IMR-90 (cell line): ENCODE measurements at regions not wholly inside any gene's neighbourhood (a gene's known extent, or its start where the extent isn't known, plus 50 kb on each side); places are given as distances from the start of the nearest gene placed in this dataset.

ENCODE experiments used
- ATAC-seq: fragments of 200-7000 bp; cut with Tn5 transposase; 2 replicates; pipeline ENCODE4 v1.9.1; 2020; ENCODE audit warnings: low read depth, mild to moderate bottlenecking, moderate library complexity
- BruUV-seq: library from RNA; stranded (reverse); fragments of 400-500 nt; replicated peaks from 2 replicates; lab custom pipeline; 2021; lab: Mats Ljungman, UMichigan
- CTCF ChIA-PET: fragments of 300-600 bp; formaldehyde crosslinking; extraction: SDS; loops from one replicate; lab custom pipeline; 2021; ENCODE audit warnings: antibody characterized with exemption; lab: Yijun Ruan, JAX
- POLR2A ChIA-PET: fragments of 300-600 bp; sonication (Branson Sonifier 250); formaldehyde crosslinking; loops from one replicate; lab custom pipeline; 2022; ENCODE audit warnings: antibody characterized with exemption; ENCODE audit not compliant: unreplicated experiment; lab: Charles Lee
- DNase-seq: peaks from one replicate; pipeline ENCODE4 v3.0.0; 2013
- H2AFZ ChIP-seq: replicated peaks from 2 replicates; pipeline ENCODE3; 2013; ENCODE audit warnings: low read length, mild to moderate bottlenecking; ENCODE audit not compliant: poor library complexity
- H2AK5ac ChIP-seq: 2 replicates; pipeline ENCODE4 v1.6.1; 2013; ENCODE audit warnings: low read depth, low read length, inconsistent platforms
- H2AK9ac ChIP-seq: replicated peaks from 2 replicates; pipeline ENCODE3; 2013; ENCODE audit warnings: mild to moderate bottlenecking, low read depth, low read length, moderate library complexity; ENCODE audit not compliant: poor library complexity
- H2BK120ac ChIP-seq: 2 replicates; pipeline ENCODE4 v1.6.1; 2013; ENCODE audit warnings: low read depth, low read length, inconsistent platforms
- H2BK15ac ChIP-seq: 3 replicates; pipeline ENCODE4 v1.6.1; 2013; ENCODE audit warnings: low read depth, low read length, inconsistent platforms
- H2BK20ac ChIP-seq: 2 replicates; pipeline ENCODE4 v1.6.1; 2013; ENCODE audit warnings: low read depth, mild to moderate bottlenecking, inconsistent platforms, low read length, moderate library complexity
- H2BK5ac ChIP-seq: 2 replicates; pipeline ENCODE4 v1.6.1; 2013; ENCODE audit warnings: mild to moderate bottlenecking, low read depth, low read length, inconsistent platforms; ENCODE audit not compliant: poor library complexity, severe bottlenecking
- H3K14ac ChIP-seq: replicated peaks from 2 replicates; pipeline ENCODE4 v1.6.1; 2013; ENCODE audit warnings: low read depth, low read length, inconsistent platforms
- H3K18ac ChIP-seq: 2 replicates; pipeline ENCODE4 v1.6.1; 2013; ENCODE audit warnings: low read depth, low read length, control low read depth
- H3K23ac ChIP-seq: 2 replicates; pipeline ENCODE4 v1.6.1; 2013; ENCODE audit warnings: low read depth, low read length, inconsistent platforms
- H3K27ac ChIP-seq: 2 replicates; pipeline ENCODE4 v1.5.1; 2013; ENCODE audit warnings: mild to moderate bottlenecking, control low read depth, low read length; ENCODE audit not compliant: insufficient read depth
- H3K27me3 ChIP-seq: 2 replicates; pipeline ENCODE4 v1.6.1; 2013; ENCODE audit warnings: low read length; ENCODE audit not compliant: control insufficient read depth, insufficient read depth
- H3K36me3 ChIP-seq: 2 replicates; pipeline ENCODE4 v1.6.1; 2013; ENCODE audit warnings: low read length, mixed read lengths; ENCODE audit not compliant: control insufficient read depth, insufficient read depth
- H3K4ac ChIP-seq: 2 replicates; pipeline ENCODE4 v1.6.1; 2013; ENCODE audit warnings: low read depth, low read length, inconsistent platforms
- H3K4me1 ChIP-seq: 2 replicates; pipeline ENCODE4 v1.6.1; 2013; ENCODE audit warnings: low read length, mixed read lengths; ENCODE audit not compliant: control insufficient read depth, insufficient read depth
- H3K4me2 ChIP-seq: 2 replicates; pipeline ENCODE4 v1.6.1; 2013; ENCODE audit warnings: low read depth, mild to moderate bottlenecking, control low read depth, low read length, moderate library complexity
- H3K4me3 ChIP-seq: 2 replicates; pipeline ENCODE4 v1.5.1; 2013; ENCODE audit warnings: low read depth, mild to moderate bottlenecking, control low read depth, low read length, moderate library complexity; ENCODE audit not compliant: insufficient read depth
- H3K56ac ChIP-seq: 2 replicates; pipeline ENCODE4 v1.6.1; 2013; ENCODE audit warnings: low read length, inconsistent platforms; ENCODE audit not compliant: insufficient read depth; ENCODE audit errors: extremely low read depth
- H3K79me1 ChIP-seq, 2 experiments: 2 replicates each; pipeline ENCODE4 v1.6.1; 2013; ENCODE audit warnings: low read length in 2 of 2, inconsistent platforms in 1 of 2, low read depth in 1 of 2
- H3K9ac ChIP-seq: 2 replicates; pipeline ENCODE4 v1.6.1; 2013; ENCODE audit warnings: low read depth, low read length, control low read depth
- H3K9me1 ChIP-seq: 2 replicates; pipeline ENCODE4 v1.6.1; 2013; ENCODE audit warnings: low read length, inconsistent platforms; ENCODE audit not compliant: insufficient read depth
- H3K9me3 ChIP-seq: 2 replicates; pipeline ENCODE4 v1.6.1; 2013; ENCODE audit warnings: low read length; ENCODE audit not compliant: control insufficient read depth, insufficient read depth
- H4K20me1 ChIP-seq: 2 replicates; pipeline ENCODE4 v1.6.1; 2013; ENCODE audit warnings: low read length, inconsistent platforms; ENCODE audit not compliant: insufficient read depth
- H4K5ac ChIP-seq: 2 replicates; pipeline ENCODE4 v1.6.1; 2013; ENCODE audit warnings: mild to moderate bottlenecking, low read depth, low read length, control low read depth
- H4K8ac ChIP-seq, 2 experiments: 2 replicates each; pipeline ENCODE4 v1.6.1; 2013; ENCODE audit warnings: low read depth in 2 of 2, low read length in 2 of 2, control low read depth in 1 of 2, inconsistent platforms in 1 of 2
- H4K91ac ChIP-seq: 2 replicates; pipeline ENCODE4 v1.6.1; 2013; ENCODE audit warnings: low read depth, low read length, inconsistent platforms; ENCODE audit not compliant: insufficient read depth
- MXI1 ChIP-seq: IDR thresholded peaks from 2 replicates; pipeline ENCODE4 v1.6.1; 2012; ENCODE audit warnings: low read depth, mild to moderate bottlenecking, low read length, moderate library complexity, borderline replicate concordance
- USF2 ChIP-seq: fragments of 150-350 bp; IDR thresholded peaks from 2 replicates; pipeline ENCODE4 v1.6.1; 2017; ENCODE audit warnings: mild to moderate bottlenecking, antibody characterized with exemption, low read length, low read depth
- WGBS, 2 experiments: methylation state at CpG; one replicate each; pipeline versions ENCODE4 v1.1.5 to v1.1.7; 2013; ENCODE audit warnings: missing lambda C conversion rate in 2 of 2; ENCODE audit not compliant: insufficient read length in 1 of 2; ENCODE audit errors: extremely low coverage in 2 of 2; 5-methylcytosine and 5-hydroxymethylcytosine counted together
- dilution Hi-C: fragments of 300-500 bp; cut with HindIII; formaldehyde crosslinking; loops from one replicate; pipeline ENCODE4 v1.14.3; 2018; ENCODE audit warnings: low sequenced_read_pairs; ENCODE audit not compliant: unreplicated experiment
- in situ Hi-C: fragments of 300-500 bp; cut with MboI; formaldehyde crosslinking; loops from 3 replicates; pipeline ENCODE4 v1.14.3; 2019; ENCODE audit warnings: low sequenced_read_pairs, inconsistent platforms, mixed read lengths
- intact Hi-C: fragments of 100-400 bp; cut with micrococcal nuclease; formaldehyde crosslinking; loops from 2 replicates; pipeline ENCODE4 v1.10.0; 2022

GRCh38 chr10:91096274-91096673 lies 124.2 kb upstream of the PCGF5 start:
- Histone ChIP-seq H3K4me1 (no peaks in the 10 kb centered on the region), H4K8ac (no peak overlapping the region), H3K56ac (no peak overlapping the region), H3K79me1 (no peaks in the 10 kb centered on the region), H4K91ac (no peak overlapping the region), H3K23ac (no peak overlapping the region), H3K4me2 (no peak overlapping the region), H2BK5ac (no peak overlapping the region), H3K18ac (no peak overlapping the region), H2BK20ac (no peak overlapping the region), H3K9me1 (no peaks in the 10 kb centered on the region), H2BK15ac (no peak overlapping the region), H2AFZ (no peak overlapping the region), H4K5ac (no peak overlapping the region), H2BK120ac (no peak overlapping the region), H3K27me3 (no peaks in the 10 kb centered on the region; the same call in none of the 2 replicates), H3K36me3 (no peaks in the 10 kb centered on the region), H2AK9ac (no peak overlapping the region), H3K4me3 (no peak overlapping the region), H3K9ac (no peak overlapping the region), H3K27ac (no peak overlapping the region), H3K4ac (no peak overlapping the region), H3K9me3 (peaks cover 7% of the 10 kb centered on the region), H2AK5ac (no peak overlapping the region), H3K14ac (no peak overlapping the region), H4K20me1 (no peaks in the 10 kb centered on the region)
- BruUV-seq, result no TSS peak
- intact Hi-C loops (no loop called here), dilution Hi-C loops (no loop called here), in situ Hi-C loops (no loop called here)
- ChIA-PET POLR2A (no interaction called here), CTCF (no interaction called here)
- no peak for ATAC-seq
- DNase-seq, result no peak
- TF ChIP-seq MXI1, result no peak
- no peak for TF ChIP-seq USF2
- no CpG with 5 or more reads among the region's 3 CpGs for WGBS, 2 experiments
